Hepatocyte (in vitro differentiated cells): ENCODE measurements at regions not wholly inside any gene's neighbourhood (a gene's known extent, or its start where the extent isn't known, plus 50 kb on each side); places are given as distances from the start of the nearest gene placed in this dataset.

Experiments used
- CTCF ChIP-seq: fragments of 200-600 bp; sonication (generic); IDR thresholded peaks from 2 replicates; pipeline ENCODE4 v1.5.1; 2016; ENCODE audit warnings: antibody characterized with exemption, mild to moderate bottlenecking; ENCODE audit not compliant: poor library complexity
- EZH2 ChIP-seq: fragments of 200-600 bp; sonication (generic); IDR thresholded peaks from 2 replicates; pipeline ENCODE4 v1.6.1; 2016; ENCODE audit warnings: antibody characterized with exemption, mild to moderate bottlenecking, borderline replicate concordance
- EZH2phosphoT487 ChIP-seq: fragments of 200-600 bp; sonication (generic); IDR thresholded peaks from one replicate; pipeline ENCODE4 v1.6.1; 2018; ENCODE audit warnings: antibody characterized with exemption, mild to moderate bottlenecking, low read depth, moderate library complexity; ENCODE audit not compliant: unreplicated experiment, severe bottlenecking

- no peak for TF ChIP-seq CTCF
- no peak for TF ChIP-seq EZH2
- no peak for TF ChIP-seq EZH2phosphoT487
Observed at GRCh38 chr4:171715973-171716372, 97.2 kb upstream of the GALNTL6 start.
